KMS-11 (cell line): ENCODE measurements at regions not wholly inside any gene's neighbourhood (a gene's known extent, or its start where the extent isn't known, plus 50 kb on each side); places are given as distances from the start of the nearest gene placed in this dataset.

Source experiments
- H2AFZ ChIP-seq: fragments of 200-600 bp; sonication (generic); 2 replicates; pipeline ENCODE4 v1.6.1; 2016; ENCODE audit warnings: antibody characterized with exemption, mixed run types, low read depth
- H3K27ac ChIP-seq: fragments of 200-600 bp; sonication (generic); 2 replicates; pipeline ENCODE4 v1.6.1; 2016; ENCODE audit warnings: mild to moderate bottlenecking, mixed run types
- H3K27me3 ChIP-seq: fragments of 200-600 bp; sonication (generic); 2 replicates; pipeline ENCODE4 v1.6.1; 2017; ENCODE audit warnings: mild to moderate bottlenecking, low read depth, mixed run types, moderate library complexity; ENCODE audit not compliant: insufficient read depth
- H3K36me3 ChIP-seq: fragments of 200-600 bp; sonication (generic); 2 replicates; pipeline ENCODE4 v1.6.1; 2017; ENCODE audit warnings: mild to moderate bottlenecking, mixed run types; ENCODE audit not compliant: insufficient read depth
- H3K4me1 ChIP-seq: fragments of 200-600 bp; sonication (generic); 2 replicates; pipeline ENCODE4 v1.6.1; 2016; ENCODE audit warnings: mild to moderate bottlenecking, low read depth, mixed run types; ENCODE audit not compliant: poor library complexity, severe bottlenecking
- H3K4me2 ChIP-seq: fragments of 200-600 bp; sonication (generic); 2 replicates; pipeline ENCODE4 v1.7.0; 2016; ENCODE audit warnings: mild to moderate bottlenecking, mixed run types
- H3K4me3 ChIP-seq: fragments of 200-600 bp; sonication (generic); IDR thresholded peaks from 2 replicates; pipeline ENCODE4 v1.6.1; 2017; ENCODE audit warnings: low read depth, low read length, mixed read lengths; ENCODE audit not compliant: insufficient read depth
- H3K79me2 ChIP-seq: fragments of 200-600 bp; sonication (generic); 2 replicates; pipeline ENCODE4 v1.6.1; 2016; ENCODE audit warnings: low read depth, mixed run types; ENCODE audit not compliant: insufficient read depth
- H3K9ac ChIP-seq: fragments of 200-600 bp; sonication (generic); 2 replicates; pipeline ENCODE4 v1.6.1; 2016; ENCODE audit warnings: mild to moderate bottlenecking, mixed run types
- H4K20me1 ChIP-seq: fragments of 200-600 bp; sonication (generic); 2 replicates; pipeline ENCODE4 v1.6.1; 2016; ENCODE audit warnings: mild to moderate bottlenecking, mixed run types; ENCODE audit not compliant: insufficient read depth
- TF ChIP-seq, protein P1 (sequence below): fragments of 200-600 bp; sonication (generic); conservative IDR thresholded peaks from 2 replicates; pipeline ENCODE4 v1.6.1; 2017; ENCODE audit warnings: low read depth, mild to moderate bottlenecking, antibody characterized with exemption, low read length, moderate library complexity, mixed read lengths

DNA sequence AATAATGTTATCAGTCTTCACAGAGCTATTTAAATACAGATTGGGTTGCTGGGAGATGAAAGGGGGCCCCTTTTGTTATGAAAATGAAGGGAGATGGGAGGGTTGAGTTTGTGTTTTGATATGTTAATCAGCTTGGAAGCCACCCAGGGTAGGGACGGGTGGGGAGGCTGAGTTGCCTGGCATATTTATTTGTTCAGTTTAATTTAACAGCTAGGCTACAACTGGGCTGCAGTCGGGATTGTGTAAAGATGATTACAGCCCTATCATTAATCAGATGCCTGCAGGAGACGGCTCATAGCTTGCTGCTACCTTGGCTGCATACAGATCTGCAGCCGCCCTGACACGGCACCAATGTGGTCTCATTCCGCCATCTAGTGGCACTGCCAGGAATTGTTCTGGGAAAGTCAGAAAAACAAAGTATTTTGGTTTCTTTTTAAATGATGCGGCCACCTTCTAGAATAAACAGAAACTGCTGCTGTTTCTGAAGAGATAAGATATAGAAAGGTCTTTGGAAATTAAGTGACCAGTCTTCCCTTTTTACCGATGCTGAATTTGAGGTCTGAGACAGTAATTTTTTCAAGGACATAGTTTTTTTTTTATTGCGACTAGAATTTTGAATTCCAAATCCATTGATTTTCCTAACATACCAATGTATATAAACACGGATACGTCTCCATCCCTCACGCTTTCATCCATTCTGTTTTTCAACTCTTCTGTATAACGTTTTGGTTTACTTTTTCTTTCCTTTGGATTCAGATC lies 458.0 kb upstream of the ASIC2 start:
- Histone ChIP-seq H3K4me2 (peak overlapping the region; percentile 40), H2AFZ (peak overlapping the region; percentile 77), H3K27ac (no peak overlapping the region), H3K4me1 (peaks cover 4% of the 10 kb centered on the region), H3K27me3 (no peaks in the 10 kb centered on the region), H3K4me3 (no peak overlapping the region), H3K36me3 (no peaks in the 10 kb centered on the region), H3K9ac (no peak overlapping the region; the same call in 1 of the 2 replicates), H4K20me1 (no peaks in the 10 kb centered on the region), H3K79me2 (no peaks in the 10 kb centered on the region)
- TF ChIP-seq, protein P1, sequence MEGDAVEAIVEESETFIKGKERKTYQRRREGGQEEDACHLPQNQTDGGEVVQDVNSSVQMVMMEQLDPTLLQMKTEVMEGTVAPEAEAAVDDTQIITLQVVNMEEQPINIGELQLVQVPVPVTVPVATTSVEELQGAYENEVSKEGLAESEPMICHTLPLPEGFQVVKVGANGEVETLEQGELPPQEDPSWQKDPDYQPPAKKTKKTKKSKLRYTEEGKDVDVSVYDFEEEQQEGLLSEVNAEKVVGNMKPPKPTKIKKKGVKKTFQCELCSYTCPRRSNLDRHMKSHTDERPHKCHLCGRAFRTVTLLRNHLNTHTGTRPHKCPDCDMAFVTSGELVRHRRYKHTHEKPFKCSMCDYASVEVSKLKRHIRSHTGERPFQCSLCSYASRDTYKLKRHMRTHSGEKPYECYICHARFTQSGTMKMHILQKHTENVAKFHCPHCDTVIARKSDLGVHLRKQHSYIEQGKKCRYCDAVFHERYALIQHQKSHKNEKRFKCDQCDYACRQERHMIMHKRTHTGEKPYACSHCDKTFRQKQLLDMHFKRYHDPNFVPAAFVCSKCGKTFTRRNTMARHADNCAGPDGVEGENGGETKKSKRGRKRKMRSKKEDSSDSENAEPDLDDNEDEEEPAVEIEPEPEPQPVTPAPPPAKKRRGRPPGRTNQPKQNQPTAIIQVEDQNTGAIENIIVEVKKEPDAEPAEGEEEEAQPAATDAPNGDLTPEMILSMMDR: peak; percentile 86

DNA sequence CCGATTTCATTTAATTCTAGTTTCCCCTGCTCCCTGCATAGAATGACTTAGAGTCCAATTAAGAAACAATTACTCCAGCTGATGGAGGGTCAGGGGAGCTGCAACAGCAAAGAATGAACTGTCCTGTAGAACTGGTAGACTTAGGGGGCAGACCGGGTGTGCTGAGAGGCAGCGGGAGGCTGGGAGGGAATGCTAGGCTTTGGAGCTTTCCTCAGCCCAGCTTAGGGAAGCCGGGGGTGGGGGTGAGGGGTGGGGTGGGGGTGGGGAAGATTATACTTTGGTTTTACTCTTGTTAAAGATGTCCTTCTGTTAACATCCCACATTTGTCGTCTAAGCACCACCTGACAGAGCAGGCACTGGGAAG lies 458.6 kb upstream of the ASIC2 start:
- Histone ChIP-seq H3K4me3 (no peak overlapping the region), H3K27ac (no peak overlapping the region), H3K79me2 (no peaks in the 10 kb centered on the region), H2AFZ (peak overlapping the region; percentile 77), H3K4me1 (peaks cover 4% of the 10 kb centered on the region), H3K9ac (no peak overlapping the region; the same call in 1 of the 2 replicates), H3K4me2 (peak overlapping the region; percentile 40), H3K27me3 (no peaks in the 10 kb centered on the region), H3K36me3 (no peaks in the 10 kb centered on the region), H4K20me1 (no peaks in the 10 kb centered on the region)
- TF ChIP-seq, protein P1: no peak

DNA sequence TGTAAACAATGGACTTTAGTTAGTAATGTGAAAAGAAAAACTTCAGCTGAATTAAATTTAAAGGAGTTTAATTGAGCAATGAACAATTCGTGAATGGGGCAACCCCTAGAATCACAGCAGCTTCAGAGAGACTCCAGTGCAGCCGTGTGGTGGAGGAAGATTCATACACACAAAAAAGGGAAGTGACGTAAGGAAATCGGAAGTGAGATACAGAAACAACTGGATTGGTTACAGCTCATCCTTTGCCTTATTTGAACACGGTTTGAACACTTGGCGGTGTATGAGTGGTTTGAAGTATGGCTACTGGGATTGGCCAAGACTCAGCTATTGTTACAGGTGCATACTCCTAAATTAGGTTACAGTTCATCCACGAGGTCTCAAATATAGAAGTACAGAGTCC lies 460.4 kb upstream of the ASIC2 start:
- H3K9ac ChIP-seq: no peak overlapping the region
- H3K4me3 ChIP-seq: no peak overlapping the region
- H2AFZ ChIP-seq: no peak overlapping the region
- no peaks in the 10 kb centered on the region for H3K27me3 ChIP-seq
- TF ChIP-seq, protein P1: no peak
- no peaks in the 10 kb centered on the region for H3K36me3 ChIP-seq
- H3K4me2 ChIP-seq: no peak overlapping the region
- no peak overlapping the region for H3K27ac ChIP-seq
- peaks cover 4% of the 10 kb centered on the region for H3K4me1 ChIP-seq
- no peaks in the 10 kb centered on the region for H3K79me2 ChIP-seq
- no peaks in the 10 kb centered on the region for H4K20me1 ChIP-seq

- Histone ChIP-seq H3K27ac (no peak overlapping the region), H3K27me3 (no peaks in the 10 kb centered on the region), H4K20me1 (no peaks in the 10 kb centered on the region), H3K4me3 (no peak overlapping the region), H3K4me2 (no peak overlapping the region), H2AFZ (no peak overlapping the region), H3K9ac (no peak overlapping the region), H3K4me1 (peaks cover 4% of the 10 kb centered on the region), H3K79me2 (no peaks in the 10 kb centered on the region), H3K36me3 (no peaks in the 10 kb centered on the region)
- TF ChIP-seq, protein P1: no peak
Observed at GRCh38 chr17:33756021-33756420, 462.9 kb upstream of the ASIC2 start.
